HL-60 (cell line): ENCODE measurements at regions not wholly inside any gene's neighbourhood (a gene's known extent, or its start where the extent isn't known, plus 50 kb on each side); places are given as distances from the start of the nearest gene placed in this dataset.
"Not testable (repeated sequence)": the region's sequence is repeated elsewhere in the genome, so short reads cannot be mapped to it uniquely, and the experiment has no call there.

Experiments used
- DNase-seq, 2 experiments: peaks; one replicate each; pipeline ENCODE4 v3.0.0-alpha.2; 2010 to 2020; ENCODE audit warnings: low read depth in 1 of 2, low spot score in 1 of 2
- H3K27ac ChIP-seq: fragments of 250-450 bp; sonication (Bioruptor Pico); replicated peaks from 2 replicates; pipeline ENCODE4 v1.5.1; 2020; ENCODE audit warnings: mild to moderate bottlenecking, moderate library complexity
- H3K27me3 ChIP-seq: fragments of 250-450 bp; sonication (Bioruptor Pico); 2 replicates; pipeline ENCODE4 v1.5.1; 2021; ENCODE audit warnings: mild to moderate bottlenecking, moderate library complexity; ENCODE audit not compliant: insufficient read depth, poor library complexity, severe bottlenecking
- H3K4me3 ChIP-seq: replicated peaks from 2 replicates; pipeline ENCODE4 v1.5.1; 2011; ENCODE audit warnings: mild to moderate bottlenecking, control low read depth, low read length; ENCODE audit not compliant: insufficient read depth
- CTCF ChIP-seq: IDR thresholded peaks from one replicate; pipeline ENCODE4 v1.5.1; 2011; ENCODE audit warnings: low read length, control low read depth, inconsistent platforms; ENCODE audit not compliant: insufficient read depth
- GABPA ChIP-seq: IDR thresholded peaks from 2 replicates; pipeline ENCODE4 v1.6.1; 2012; ENCODE audit warnings: low read depth
- POLR2AphosphoS5 ChIP-seq: IDR thresholded peaks from 2 replicates; pipeline ENCODE4 v1.6.1; 2012; ENCODE audit warnings: low read depth
- SPI1 ChIP-seq: IDR thresholded peaks from 2 replicates; pipeline ENCODE4 v1.6.1; 2012; ENCODE audit warnings: low read depth, mild to moderate bottlenecking, borderline replicate concordance
- TF ChIP-seq, protein P1 (sequence below): IDR thresholded peaks from 2 replicates; pipeline ENCODE4 v1.6.1; 2012; ENCODE audit warnings: low read depth; ENCODE audit not compliant: insufficient replicate concordance

GRCh38 chr20:56914532-56914931 lies 285.4 kb downstream of the TFAP2C start:
- TF ChIP-seq SPI1: no peak
- TF ChIP-seq CTCF: no peak
- no peak for TF ChIP-seq GABPA
- TF ChIP-seq, protein P1, sequence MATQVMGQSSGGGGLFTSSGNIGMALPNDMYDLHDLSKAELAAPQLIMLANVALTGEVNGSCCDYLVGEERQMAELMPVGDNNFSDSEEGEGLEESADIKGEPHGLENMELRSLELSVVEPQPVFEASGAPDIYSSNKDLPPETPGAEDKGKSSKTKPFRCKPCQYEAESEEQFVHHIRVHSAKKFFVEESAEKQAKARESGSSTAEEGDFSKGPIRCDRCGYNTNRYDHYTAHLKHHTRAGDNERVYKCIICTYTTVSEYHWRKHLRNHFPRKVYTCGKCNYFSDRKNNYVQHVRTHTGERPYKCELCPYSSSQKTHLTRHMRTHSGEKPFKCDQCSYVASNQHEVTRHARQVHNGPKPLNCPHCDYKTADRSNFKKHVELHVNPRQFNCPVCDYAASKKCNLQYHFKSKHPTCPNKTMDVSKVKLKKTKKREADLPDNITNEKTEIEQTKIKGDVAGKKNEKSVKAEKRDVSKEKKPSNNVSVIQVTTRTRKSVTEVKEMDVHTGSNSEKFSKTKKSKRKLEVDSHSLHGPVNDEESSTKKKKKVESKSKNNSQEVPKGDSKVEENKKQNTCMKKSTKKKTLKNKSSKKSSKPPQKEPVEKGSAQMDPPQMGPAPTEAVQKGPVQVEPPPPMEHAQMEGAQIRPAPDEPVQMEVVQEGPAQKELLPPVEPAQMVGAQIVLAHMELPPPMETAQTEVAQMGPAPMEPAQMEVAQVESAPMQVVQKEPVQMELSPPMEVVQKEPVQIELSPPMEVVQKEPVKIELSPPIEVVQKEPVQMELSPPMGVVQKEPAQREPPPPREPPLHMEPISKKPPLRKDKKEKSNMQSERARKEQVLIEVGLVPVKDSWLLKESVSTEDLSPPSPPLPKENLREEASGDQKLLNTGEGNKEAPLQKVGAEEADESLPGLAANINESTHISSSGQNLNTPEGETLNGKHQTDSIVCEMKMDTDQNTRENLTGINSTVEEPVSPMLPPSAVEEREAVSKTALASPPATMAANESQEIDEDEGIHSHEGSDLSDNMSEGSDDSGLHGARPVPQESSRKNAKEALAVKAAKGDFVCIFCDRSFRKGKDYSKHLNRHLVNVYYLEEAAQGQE: no peak
- no peak for TF ChIP-seq POLR2AphosphoS5
- H3K27me3 ChIP-seq: peaks cover 2% of the 10 kb centered on the region
- no peak overlapping the region for H3K4me3 ChIP-seq
- no peak overlapping the region for H3K27ac ChIP-seq
- no peak for DNase-seq

DNA sequence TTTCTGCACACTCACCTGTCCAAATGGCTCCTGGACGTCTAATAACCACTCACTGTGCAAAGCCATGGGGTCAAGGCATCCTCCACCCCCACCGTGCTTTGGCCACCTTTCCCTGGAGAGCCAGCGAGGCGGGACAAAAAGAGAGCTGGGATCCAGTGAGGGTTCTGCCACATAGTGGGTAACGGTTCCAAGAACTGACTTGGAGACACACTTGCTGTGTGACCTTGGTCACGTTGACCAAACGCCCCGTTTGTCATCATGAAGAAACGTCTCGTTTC lies 287.2 kb downstream of the TFAP2C start:
- H3K4me3 ChIP-seq: no peak overlapping the region
- H3K27me3 ChIP-seq: peaks cover 2% of the 10 kb centered on the region
- TF ChIP-seq CTCF: no peak
- no peak for TF ChIP-seq GABPA
- no peak for DNase-seq
- no peak overlapping the region for H3K27ac ChIP-seq

GRCh38 chr20:56920041-56920440 lies 290.9 kb downstream of the TFAP2C start:
- not testable (repeated sequence) for H3K27ac ChIP-seq, DNase-seq

DNA sequence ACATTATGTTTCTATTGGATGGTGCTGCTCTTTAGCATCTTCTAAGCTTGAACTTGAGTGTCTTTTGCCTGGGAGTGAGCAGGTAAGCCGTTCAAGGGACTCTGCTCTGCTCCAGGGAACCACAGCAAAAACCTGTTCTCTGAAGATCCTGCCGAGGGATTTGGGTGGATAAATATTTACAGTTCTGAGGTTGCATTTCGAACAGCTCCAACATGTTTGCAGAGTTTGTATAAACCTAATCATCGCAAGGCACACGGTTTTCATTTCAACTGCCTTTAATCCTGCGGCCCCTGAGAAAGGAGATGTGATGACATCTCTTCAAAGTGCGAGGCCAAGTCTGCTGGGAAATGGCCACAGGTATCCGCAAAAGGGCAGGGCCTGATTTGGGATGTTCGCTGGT lies 293.4 kb downstream of the TFAP2C start:
- no peak for DNase-seq
- Histone ChIP-seq H3K27ac (no peak overlapping the region), H3K4me3 (no peak overlapping the region), H3K27me3 (peaks cover 38% of the 10 kb centered on the region)
- TF ChIP-seq POLR2AphosphoS5 (no peak), SPI1 (no peak), CTCF (no peak), GABPA (no peak)
- TF ChIP-seq, protein P1: no peak

More at GRCh38 chr20:56920041-56920440, 290.9 kb downstream of the TFAP2C start:
- H3K27me3 ChIP-seq: peaks cover 16% of the 10 kb centered on the region
- H3K4me3 ChIP-seq: not testable (repeated sequence)
